ENCODE measurements at regions not wholly inside any gene's neighbourhood (a gene's known extent, or its start where the extent isn't known, plus 50 kb on each side); places are given as distances from the start of the nearest gene placed in this dataset.

- no peak for DNase-seq (ENCODE audit: low spot score)
- no peak overlapping the region for H3K27ac ChIP-seq
- ChIA-PET CTCF (no interaction called here), POLR2A (ENCODE audit: low non-redundant PET) (no interaction called here)
- TF ChIP-seq, protein P1, sequence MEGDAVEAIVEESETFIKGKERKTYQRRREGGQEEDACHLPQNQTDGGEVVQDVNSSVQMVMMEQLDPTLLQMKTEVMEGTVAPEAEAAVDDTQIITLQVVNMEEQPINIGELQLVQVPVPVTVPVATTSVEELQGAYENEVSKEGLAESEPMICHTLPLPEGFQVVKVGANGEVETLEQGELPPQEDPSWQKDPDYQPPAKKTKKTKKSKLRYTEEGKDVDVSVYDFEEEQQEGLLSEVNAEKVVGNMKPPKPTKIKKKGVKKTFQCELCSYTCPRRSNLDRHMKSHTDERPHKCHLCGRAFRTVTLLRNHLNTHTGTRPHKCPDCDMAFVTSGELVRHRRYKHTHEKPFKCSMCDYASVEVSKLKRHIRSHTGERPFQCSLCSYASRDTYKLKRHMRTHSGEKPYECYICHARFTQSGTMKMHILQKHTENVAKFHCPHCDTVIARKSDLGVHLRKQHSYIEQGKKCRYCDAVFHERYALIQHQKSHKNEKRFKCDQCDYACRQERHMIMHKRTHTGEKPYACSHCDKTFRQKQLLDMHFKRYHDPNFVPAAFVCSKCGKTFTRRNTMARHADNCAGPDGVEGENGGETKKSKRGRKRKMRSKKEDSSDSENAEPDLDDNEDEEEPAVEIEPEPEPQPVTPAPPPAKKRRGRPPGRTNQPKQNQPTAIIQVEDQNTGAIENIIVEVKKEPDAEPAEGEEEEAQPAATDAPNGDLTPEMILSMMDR (conservative IDR thresholded peaks at IDR 0.05; ENCODE audit: low read depth), result no peak
Observed at GRCh38 chr6:22349051-22349450, 52.2 kb upstream of the PRL start.

DNA sequence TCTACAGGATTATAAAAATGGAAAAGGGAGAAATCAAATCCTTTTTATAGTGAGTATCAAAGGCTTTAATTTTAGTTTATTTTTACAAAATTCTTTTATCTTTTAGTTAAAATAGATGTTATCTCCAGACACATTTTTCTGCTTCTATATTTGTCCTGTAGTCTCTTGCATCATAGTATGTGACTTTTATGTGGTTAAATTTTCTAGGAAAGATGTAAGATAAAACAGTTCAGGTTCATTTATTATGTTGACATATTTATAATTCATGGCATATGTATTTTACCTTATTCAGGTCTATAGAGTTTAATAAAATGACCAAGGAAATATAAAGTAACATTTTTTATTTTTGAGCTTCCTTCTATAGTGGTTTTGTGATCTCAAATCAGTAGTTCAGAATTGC, 52.7 kb upstream of the PRL start:
- ChIA-PET POLR2A (ENCODE audit: low non-redundant PET) (no interaction called here), CTCF (no interaction called here)
- no peak overlapping the region for H3K27ac ChIP-seq
- DNase-seq (ENCODE audit: low spot score), result no peak
- TF ChIP-seq, protein P1 (conservative IDR thresholded peaks at IDR 0.05; ENCODE audit: low read depth), result no peak

GRCh38 chr6:22350109-22350508, 53.3 kb upstream of the PRL start:
- ChIA-PET CTCF (no interaction called here), POLR2A (ENCODE audit: low non-redundant PET) (no interaction called here)
- no peak for DNase-seq (ENCODE audit: low spot score)

DNA sequence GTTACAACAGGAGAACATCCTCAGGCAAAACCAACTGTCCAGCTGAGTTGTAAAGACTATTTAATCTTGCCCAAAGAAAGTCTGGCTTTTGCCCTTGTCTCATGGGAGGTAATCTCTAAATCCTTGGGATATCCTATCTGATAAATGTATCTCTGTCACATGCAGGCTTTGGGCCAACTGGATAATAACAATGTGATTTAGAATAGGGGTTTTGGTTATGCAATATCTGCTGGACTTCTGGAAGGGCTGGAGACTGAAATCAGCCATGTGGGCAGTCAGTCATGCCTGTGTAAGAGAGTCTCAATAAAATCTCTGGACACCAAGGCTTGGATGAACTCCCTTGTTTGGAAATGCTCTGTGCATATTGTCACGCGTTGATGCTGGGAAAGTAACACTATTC, 56.3 kb upstream of the PRL start:
- H3K27ac ChIP-seq, result no peak overlapping the region
- ChIA-PET POLR2A (ENCODE audit: low non-redundant PET) (no interaction called here), CTCF (no interaction called here)
- TF ChIP-seq, protein P1 (conservative IDR thresholded peaks at IDR 0.05; ENCODE audit: low read depth), result no peak
- no peak for DNase-seq (ENCODE audit: low spot score)

More at GRCh38 chr6:22350109-22350508, 53.3 kb upstream of the PRL start:
- TF ChIP-seq, protein P1 (conservative IDR thresholded peaks at IDR 0.05; ENCODE audit: low read depth), result no peak
- H3K27ac ChIP-seq, result no peak overlapping the region

- H3K27ac ChIP-seq, result no peak overlapping the region
- TF ChIP-seq, protein P1 (conservative IDR thresholded peaks at IDR 0.05; ENCODE audit: low read depth), result no peak
- CTCF ChIA-PET, result no interaction called here
- POLR2A ChIA-PET (ENCODE audit: low non-redundant PET), result no interaction called here
- no peak for DNase-seq (ENCODE audit: low spot score)
Observed at GRCh38 chr6:22356362-22356940, 59.6 kb upstream of the PRL start.

DNA sequence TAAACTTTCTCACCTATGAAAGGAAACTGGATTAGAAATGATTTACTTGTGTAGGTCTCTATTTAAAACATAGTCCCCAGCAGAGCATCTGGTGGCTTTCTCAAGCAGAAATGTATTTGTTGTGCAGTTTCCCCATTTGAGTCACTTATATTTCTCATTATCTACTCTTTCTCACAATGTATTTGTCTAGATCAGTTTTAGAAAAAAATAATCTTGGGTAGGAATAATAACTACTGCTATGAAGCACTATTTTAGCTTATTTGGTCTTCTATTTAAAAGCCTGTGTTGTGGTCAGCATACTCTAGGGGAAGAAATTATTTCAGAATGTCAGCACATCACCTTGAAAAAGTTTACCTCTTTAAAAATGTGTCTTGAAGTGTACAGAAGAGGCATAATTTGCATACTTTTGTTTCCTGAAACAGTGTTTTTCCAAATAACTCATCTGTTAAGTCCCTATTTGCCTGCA, 60.9 kb upstream of the PRL start:
- TF ChIP-seq, protein P1 (conservative IDR thresholded peaks at IDR 0.05; ENCODE audit: low read depth), result no peak
- CTCF ChIA-PET, result no interaction called here
- POLR2A ChIA-PET (ENCODE audit: low non-redundant PET), result no interaction called here
- no peak overlapping the region for H3K27ac ChIP-seq
- no peak for DNase-seq (ENCODE audit: low spot score)

All from RWPE1 (cell line).